Endothelial cell of umbilical vein (primary cell): ENCODE measurements at regions not wholly inside any gene's neighbourhood (a gene's known extent, or its start where the extent isn't known, plus 50 kb on each side); places are given as distances from the start of the nearest gene placed in this dataset.

Experiments used
- BruUV-seq: library from RNA; stranded (reverse); fragments of 400-500 nt; replicated peaks from 2 replicates; lab custom pipeline; 2021; lab: Mats Ljungman, UMichigan
- CTCF ChIA-PET: fragments of 300-600, 350-600 bp; sonication (Branson Sonifier 250); formaldehyde crosslinking; loops from one replicate; lab custom pipeline; 2021; ENCODE audit warnings: antibody characterized with exemption, inconsistent platforms; lab: Charles Lee
- POLR2A ChIA-PET: fragments of 300-600, 350-600 bp; sonication (Branson Sonifier 250); formaldehyde crosslinking; loops from one replicate; lab custom pipeline; 2021; ENCODE audit warnings: antibody characterized with exemption, inconsistent platforms; lab: Charles Lee
- DNase-seq: peaks from one replicate; pipeline ENCODE4 v3.0.0-alpha.2; 2011; ENCODE audit warnings: low read depth, low spot score
- FAIRE-seq: peaks from 2 replicates; lab custom pipeline; 2011; peaks lifted over from hg19 to GRCh38; lab: Jason Lieb, UNC
- H2AFZ ChIP-seq: 2 replicates; pipeline ENCODE4 v1.6.0; 2012; ENCODE audit warnings: low read depth, low read length, control low read depth, inconsistent platforms
- H3K27ac ChIP-seq: 2 replicates; pipeline ENCODE4 v1.5.1; 2011; ENCODE audit warnings: low read depth, mild to moderate bottlenecking, control low read depth, low read length, moderate library complexity; ENCODE audit not compliant: insufficient read depth
- H3K27me3 ChIP-seq, 2 experiments: 2 replicates each; pipeline versions ENCODE4 v1.6.0 to v1.6.1; 2011; ENCODE audit warnings: low read length in 2 of 2, mixed read lengths in 1 of 2; ENCODE audit not compliant: control insufficient read depth in 2 of 2, insufficient read depth in 2 of 2
- H3K36me3 ChIP-seq, 2 experiments: 2 replicates in 1 of 2; 3 replicates in 1 of 2; pipeline ENCODE4 v1.5.1; 2011; ENCODE audit warnings: low read length in 2 of 2, mild to moderate bottlenecking in 1 of 2, moderate library complexity in 1 of 2; ENCODE audit not compliant: control insufficient read depth in 2 of 2, insufficient read depth in 2 of 2; ENCODE audit errors: extremely low read depth in 1 of 2
- H3K4me1 ChIP-seq: 3 replicates; pipeline ENCODE4 v1.5.1; 2011; ENCODE audit warnings: mild to moderate bottlenecking, low read length; ENCODE audit not compliant: control insufficient read depth, insufficient read depth; ENCODE audit errors: extremely low read depth
- H3K4me2 ChIP-seq: 2 replicates; pipeline ENCODE4 v1.6.1; 2011; ENCODE audit warnings: low read length, control low read depth, mixed read lengths; ENCODE audit not compliant: insufficient read depth
- H3K4me3 ChIP-seq, 3 experiments: fragments of 200-600 bp in 1 of 3; sonication (generic), shearing (Covaris generic) in 1 of 3; replicated peaks in 1 of 3; 2 replicates each; pipeline ENCODE4 v1.5.1; 2011 to 2016; ENCODE audit warnings: control low read depth in 3 of 3, low read length in 3 of 3, mild to moderate bottlenecking in 2 of 3, inconsistent platforms in 1 of 3, low read depth in 1 of 3, moderate library complexity in 1 of 3; ENCODE audit not compliant: insufficient read depth in 1 of 3
- H3K79me2 ChIP-seq: 2 replicates; pipeline ENCODE4 v1.6.0; 2012; ENCODE audit warnings: low read length, inconsistent platforms; ENCODE audit not compliant: control insufficient read depth, insufficient read depth
- H3K9ac ChIP-seq: replicated peaks from 2 replicates; pipeline ENCODE3; 2011; ENCODE audit warnings: low read length, control low read depth; ENCODE audit not compliant: insufficient read depth; ENCODE audit errors: extremely low read depth
- H3K9me1 ChIP-seq: replicated peaks from 3 replicates; pipeline ENCODE4 v1.6.0; 2011; ENCODE audit warnings: mild to moderate bottlenecking, low read length; ENCODE audit not compliant: control insufficient read depth, insufficient read depth; ENCODE audit errors: extremely low read depth
- H3K9me3 ChIP-seq: replicated peaks from 2 replicates; pipeline ENCODE4 v1.5.1; 2012; ENCODE audit warnings: low read length, inconsistent platforms; ENCODE audit not compliant: control insufficient read depth, insufficient read depth
- H4K20me1 ChIP-seq: replicated peaks from 2 replicates; pipeline ENCODE3; 2011; ENCODE audit warnings: mild to moderate bottlenecking, low read length; ENCODE audit not compliant: control insufficient read depth, insufficient read depth; ENCODE audit errors: extremely low read depth
- CTCF ChIP-seq, 2 donors: IDR thresholded peaks; 1 replicate in 1 of 2; 2 replicates in 1 of 2; pipeline ENCODE4 v1.5.1; 2011; ENCODE audit warnings: low read length in 2 of 2, mild to moderate bottlenecking in 2 of 2, moderate library complexity in 2 of 2, control low read depth in 1 of 2, inconsistent platforms in 1 of 2, low read depth in 1 of 2; ENCODE audit not compliant: insufficient read depth in 1 of 2; ENCODE audit errors: extremely low read depth in 1 of 2
- EZH2 ChIP-seq: IDR thresholded peaks from 2 replicates; pipeline ENCODE4 v1.6.1; 2012; ENCODE audit warnings: borderline replicate concordance, low read depth, mild to moderate bottlenecking, moderate library complexity, low read length, inconsistent platforms; ENCODE audit not compliant: severe bottlenecking
- FOS ChIP-seq: IDR thresholded peaks from 2 replicates; pipeline ENCODE4 v1.6.1; 2011; ENCODE audit warnings: mild to moderate bottlenecking, low read length, moderate library complexity, borderline replicate concordance; ENCODE audit not compliant: insufficient read depth
- GATA2 ChIP-seq: IDR thresholded peaks from 2 replicates; pipeline ENCODE4 v1.7.0; 2011; ENCODE audit warnings: low read depth, mild to moderate bottlenecking, moderate library complexity, mixed read lengths, low read length; ENCODE audit not compliant: insufficient read length, insufficient read depth
- JUN ChIP-seq: IDR thresholded peaks from 2 replicates; pipeline ENCODE4 v1.6.1; 2011; ENCODE audit warnings: borderline replicate concordance, low read depth; ENCODE audit not compliant: insufficient read length, insufficient read depth
- MAX ChIP-seq: IDR thresholded peaks from 2 replicates; pipeline ENCODE4 v1.6.1; 2011; ENCODE audit not compliant: insufficient read depth, insufficient read length
- MYC ChIP-seq: IDR thresholded peaks from one replicate; pipeline ENCODE4 v1.6.1; 2011; ENCODE audit warnings: mild to moderate bottlenecking, low read depth, low read length
- POLR2A ChIP-seq: IDR thresholded peaks from 2 replicates; pipeline ENCODE4 v1.6.1; 2012; ENCODE audit warnings: low read depth, mild to moderate bottlenecking, control low read depth, low read length
- POLR2AphosphoS5 ChIP-seq: IDR thresholded peaks from 2 replicates; pipeline ENCODE4 v1.6.1; 2012; ENCODE audit warnings: low read depth, mild to moderate bottlenecking, control low read depth, low read length, moderate library complexity; ENCODE audit not compliant: insufficient read depth
- dilution Hi-C: fragments of 300-500 bp; cut with MboI; formaldehyde crosslinking; loops from one replicate; pipeline ENCODE4 v1.15.0; 2019; ENCODE audit warnings: low sequenced_read_pairs; ENCODE audit not compliant: extremely low pct_ligation_motif_present
- intact Hi-C: fragments of 100-400 bp; cut with micrococcal nuclease; formaldehyde crosslinking; loops from one replicate; pipeline ENCODE4 v1.10.0; 2022

GRCh38 chr12:75742048-75742447, 230.6 kb upstream of the KRR1 start:
- H3K36me3 ChIP-seq, result no peaks in the 10 kb centered on the region
- intact Hi-C loops, result no loop called here
- CTCF ChIA-PET, result no interaction called here
- TF ChIP-seq FOS (no peak), GATA2 (no peak), MYC (no peak), JUN (no peak), EZH2 (no peak), POLR2A (no peak), MAX (no peak), POLR2AphosphoS5 (no peak), CTCF (IDR thresholded peaks at IDR 0.05; ENCODE audit: extremely low read depth in 1 of 2, insufficient read depth in 1 of 2, low read depth in 1 of 2, low read length in 2 of 2) (no peak)
- no peaks in the 10 kb centered on the region for H3K9me3 ChIP-seq
- no peak overlapping the region for H3K4me3 ChIP-seq
- H3K9ac ChIP-seq, result no peak overlapping the region
- H3K27ac ChIP-seq, result no peak overlapping the region
- H3K79me2 ChIP-seq, result no peaks in the 10 kb centered on the region
- DNase-seq (no peak), FAIRE-seq (no peak)
- no peaks in the 10 kb centered on the region for H3K27me3 ChIP-seq
- POLR2A ChIA-PET, result no interaction called here
- H3K4me1 ChIP-seq, result no peaks in the 10 kb centered on the region
- dilution Hi-C loops, result no loop called here
- H3K4me2 ChIP-seq, result no peak overlapping the region
- BruUV-seq, result no TSS peak
- H3K9me1 ChIP-seq, result no peaks in the 10 kb centered on the region
- no peaks in the 10 kb centered on the region for H4K20me1 ChIP-seq
- H2AFZ ChIP-seq, result no peak overlapping the region
